GM19455 (cell line): ENCODE measurements at regions not wholly inside any gene's neighbourhood (a gene's known extent, or its start where the extent isn't known, plus 50 kb on each side); places are given as distances from the start of the nearest gene placed in this dataset.

Source experiments
- ATAC-seq: cut with Tn5 transposase; IDR thresholded peaks from one replicate; pipeline ENCODE4 v1.9.1; 2021; ENCODE audit not compliant: unreplicated experiment

DNA sequence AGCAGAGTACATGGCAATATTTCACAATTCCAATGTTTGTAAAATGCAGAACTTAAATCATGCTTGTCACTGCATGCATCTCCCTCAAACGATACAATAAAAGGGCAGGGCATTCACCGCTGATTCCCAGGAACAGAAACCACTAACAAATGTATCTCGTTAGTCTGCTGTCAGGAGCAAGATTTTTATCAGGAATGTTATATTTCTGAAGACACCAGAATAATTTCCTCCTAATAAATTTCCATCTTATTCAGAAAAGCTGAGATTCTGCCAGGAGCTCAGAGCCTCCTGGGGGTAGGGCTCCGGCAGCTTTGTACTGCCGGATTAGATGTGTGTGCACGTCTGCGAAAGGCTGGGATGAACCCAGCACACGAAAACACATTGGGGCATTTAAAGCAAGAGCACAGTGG is 54.0 kb upstream of the LDB2 start:
- ATAC-seq, result no peak
